BE2C (cell line): ENCODE measurements at regions not wholly inside any gene's neighbourhood (a gene's known extent, or its start where the extent isn't known, plus 50 kb on each side); places are given as distances from the start of the nearest gene placed in this dataset.
A peak's percentile ranks its signal among the peaks of the same experiment; 100 is the strongest.
"Not testable (repeated sequence)": the region's sequence is repeated elsewhere in the genome, so short reads cannot be mapped to it uniquely, and the experiment has no call there.

Experiments used
- DNase-seq: peaks from one replicate; pipeline ENCODE4 v3.0.0-alpha.2; 2020
- H3K27me3 ChIP-seq: fragments of 250-450 bp; sonication (Bioruptor Pico); 2 replicates; pipeline ENCODE4 v1.5.1; 2020; ENCODE audit warnings: mild to moderate bottlenecking
- H3K36me3 ChIP-seq: fragments of 250-450 bp; sonication (Bioruptor Pico); 2 replicates; pipeline ENCODE4 v1.5.1; 2020; ENCODE audit warnings: mild to moderate bottlenecking
- H3K4me1 ChIP-seq: fragments of 250-450 bp; sonication (Bioruptor Pico); 2 replicates; pipeline ENCODE4 v1.5.1; 2020
- H3K4me3 ChIP-seq: 2 replicates; pipeline ENCODE4 v1.5.1; 2011; ENCODE audit warnings: low read depth, low read length
- H3K9me3 ChIP-seq: fragments of 250-450 bp; sonication (Bioruptor Pico); 2 replicates; pipeline ENCODE4 v1.5.1; 2020
- CTCF ChIP-seq: IDR thresholded peaks from 2 replicates; pipeline ENCODE4 v1.5.1; 2012; ENCODE audit warnings: mild to moderate bottlenecking, low read depth, low read length

GRCh38 chr11:94235772-94236171, 68.6 kb upstream of the IZUMO1R start:
- not testable (repeated sequence) for DNase-seq, H3K36me3 ChIP-seq, H3K9me3 ChIP-seq, H3K4me3 ChIP-seq, H3K4me1 ChIP-seq
- H3K27me3 ChIP-seq = peaks cover 16% of the 10 kb centered on the region

GRCh38 chr11:94236416-94236815, 68.0 kb upstream of the IZUMO1R start:
- not testable (repeated sequence) for DNase-seq, H3K9me3 ChIP-seq, H3K4me1 ChIP-seq, H3K36me3 ChIP-seq, H3K4me3 ChIP-seq
- H3K27me3 ChIP-seq = peaks cover 20% of the 10 kb centered on the region

GRCh38 chr11:94237447-94238153, 66.8 kb upstream of the IZUMO1R start:
- H3K36me3 ChIP-seq, H3K4me1 ChIP-seq, H3K4me3 ChIP-seq, H3K9me3 ChIP-seq: not testable (repeated sequence)
- DNase-seq = peak; percentile 18
- peaks cover 24% of the 10 kb centered on the region for H3K27me3 ChIP-seq

GRCh38 chr11:94238154-94238735, 66.1 kb upstream of the IZUMO1R start:
- H3K36me3 ChIP-seq, H3K9me3 ChIP-seq, H3K4me3 ChIP-seq, H3K4me1 ChIP-seq, DNase-seq: not testable (repeated sequence)
- H3K27me3 ChIP-seq = peaks cover 24% of the 10 kb centered on the region

- H3K36me3 ChIP-seq, H3K9me3 ChIP-seq, DNase-seq, H3K4me3 ChIP-seq, H3K4me1 ChIP-seq: not testable (repeated sequence)
- peaks cover 28% of the 10 kb centered on the region for H3K27me3 ChIP-seq
Measured at GRCh38 chr11:94238774-94239173, 65.6 kb upstream of the IZUMO1R start.

GRCh38 chr11:94241896-94242295, 62.5 kb upstream of the IZUMO1R start:
- Histone ChIP-seq H3K27me3 (peaks cover 21% of the 10 kb centered on the region), H3K36me3 (no peaks in the 10 kb centered on the region), H3K9me3 (no peaks in the 10 kb centered on the region), H3K4me1 (no peaks in the 10 kb centered on the region), H3K4me3 (no peak overlapping the region)
- DNase-seq = no peak
- TF ChIP-seq CTCF = no peak

- no peak for DNase-seq
- Histone ChIP-seq H3K27me3 (peaks cover 12% of the 10 kb centered on the region), H3K9me3 (no peaks in the 10 kb centered on the region), H3K4me1 (no peaks in the 10 kb centered on the region), H3K4me3 (no peak overlapping the region), H3K36me3 (no peaks in the 10 kb centered on the region)
- no peak for TF ChIP-seq CTCF
Measured at GRCh38 chr11:94243571-94244515, 60.5 kb upstream of the IZUMO1R start.

- H3K27me3 ChIP-seq = peaks cover 12% of the 10 kb centered on the region
- no peaks in the 10 kb centered on the region for H3K4me1 ChIP-seq
- no peaks in the 10 kb centered on the region for H3K9me3 ChIP-seq
- no peak overlapping the region for H3K4me3 ChIP-seq
- no peaks in the 10 kb centered on the region for H3K36me3 ChIP-seq
- TF ChIP-seq CTCF = no peak
- DNase-seq = no peak
Measured at GRCh38 chr11:94245121-94245520, 59.3 kb upstream of the IZUMO1R start.

GRCh38 chr11:94248301-94248700, 56.1 kb upstream of the IZUMO1R start:
- H3K4me3 ChIP-seq, DNase-seq, H3K4me1 ChIP-seq, H3K9me3 ChIP-seq, H3K36me3 ChIP-seq, H3K27me3 ChIP-seq: not testable (repeated sequence)
